ENCODE measurements at regions not wholly inside any gene's neighbourhood (a gene's known extent, or its start where the extent isn't known, plus 50 kb on each side); places are given as distances from the start of the nearest gene placed in this dataset.

GRCh38 chr4:133320576-133321170, 171.6 kb downstream of the PCDH10 start:
- TF ChIP-seq ZBTB43 (CRISPR knock-in tag; IDR thresholded peaks at IDR 0.05) (no peak), ETV6 (CRISPR knock-in tag; IDR thresholded peaks at IDR 0.05) (no peak), CTCF (IDR thresholded peaks at IDR 0.05) (peak; percentile 61), USF1 (CRISPR knock-in tag; IDR thresholded peaks at IDR 0.05) (no peak)
- CTCF ChIA-PET: interaction anchor here (0.6 to 2.4 kb wide), 10 partner anchors 15 to 649 kb away, joined by 3 to 9 read pairs (median 3); no protein-coding TSS in a partner anchor
- no peaks in the 10 kb centered on the region for H3K4me1 Mint-ChIP-seq
- no peaks in the 10 kb centered on the region for H3K27me3 Mint-ChIP-seq (ENCODE audit: low read depth)
- no peak overlapping the region for H3K27ac Mint-ChIP-seq
- H3K4me3 Mint-ChIP-seq: no peak overlapping the region
- DNase-seq (ENCODE audit: low spot score) (no peak), ATAC-seq (peak; percentile 76)
- POLR2A ChIA-PET: no interaction called here
- no peaks in the 10 kb centered on the region for H3K36me3 Mint-ChIP-seq
- H3K9me3 Mint-ChIP-seq: no peaks in the 10 kb centered on the region

GRCh38 chr4:133316909-133317308, 167.8 kb downstream of the PCDH10 start:
- no peak for ATAC-seq
- no peaks in the 10 kb centered on the region for H3K4me1 Mint-ChIP-seq
- CTCF ChIA-PET: no interaction called here
- TF ChIP-seq JAZF1 (CRISPR knock-in tag; IDR thresholded peaks at IDR 0.05) (no peak), RELA (CRISPR knock-in tag; IDR thresholded peaks at IDR 0.05; ENCODE audit: borderline replicate concordance) (no peak), E2F1 (CRISPR knock-in tag; IDR thresholded peaks at IDR 0.05) (no peak), ZNF219 (CRISPR knock-in tag; IDR thresholded peaks at IDR 0.05; ENCODE audit: borderline replicate concordance) (no peak), ZNF232 (CRISPR knock-in tag; IDR thresholded peaks at IDR 0.05) (no peak), NFE2L1 (CRISPR knock-in tag; IDR thresholded peaks at IDR 0.05) (no peak), TCF7 (CRISPR knock-in tag; IDR thresholded peaks at IDR 0.05; ENCODE audit: low read depth) (no peak), ATF3 (CRISPR knock-in tag; conservative IDR thresholded peaks at IDR 0.05) (no peak), E2F5 (CRISPR knock-in tag; IDR thresholded peaks at IDR 0.05) (no peak), ELF4 (CRISPR knock-in tag; IDR thresholded peaks at IDR 0.05; ENCODE audit: low read depth) (no peak), ATF6 (CRISPR knock-in tag; IDR thresholded peaks at IDR 0.05) (no peak), ZNF532 (CRISPR knock-in tag; IDR thresholded peaks at IDR 0.05; ENCODE audit: borderline replicate concordance) (no peak), FOXJ3 (CRISPR knock-in tag; IDR thresholded peaks at IDR 0.05; ENCODE audit: borderline replicate concordance) (no peak), PREB (CRISPR knock-in tag; IDR thresholded peaks at IDR 0.05; ENCODE audit: borderline replicate concordance) (no peak), EMX1 (CRISPR knock-in tag; IDR thresholded peaks at IDR 0.05) (no peak), NR2C2 (CRISPR knock-in tag; IDR thresholded peaks at IDR 0.05) (no peak), MAX (CRISPR knock-in tag; IDR thresholded peaks at IDR 0.05) (no peak)

More at GRCh38 chr4:133316909-133317308, 167.8 kb downstream of the PCDH10 start:
- DNase-seq (ENCODE audit: low spot score): no peak
- Mint-ChIP-seq H3K9me3 (no peaks in the 10 kb centered on the region), H3K4me3 (no peak overlapping the region), H3K36me3 (no peaks in the 10 kb centered on the region), H3K27ac (no peak overlapping the region), H3K27me3 (ENCODE audit: low read depth) (no peaks in the 10 kb centered on the region)
- POLR2A ChIA-PET: no interaction called here

Measured in WTC11 (cell line).